HPDE6-E6E7 (cell line): ENCODE measurements at regions not wholly inside any gene's neighbourhood (a gene's known extent, or its start where the extent isn't known, plus 50 kb on each side); places are given as distances from the start of the nearest gene placed in this dataset.

Experiments
- DNase-seq: peaks from one replicate; pipeline ENCODE4 v3.0.0; 2011; ENCODE audit warnings: missing footprints; ENCODE audit errors: extremely low spot score

DNA sequence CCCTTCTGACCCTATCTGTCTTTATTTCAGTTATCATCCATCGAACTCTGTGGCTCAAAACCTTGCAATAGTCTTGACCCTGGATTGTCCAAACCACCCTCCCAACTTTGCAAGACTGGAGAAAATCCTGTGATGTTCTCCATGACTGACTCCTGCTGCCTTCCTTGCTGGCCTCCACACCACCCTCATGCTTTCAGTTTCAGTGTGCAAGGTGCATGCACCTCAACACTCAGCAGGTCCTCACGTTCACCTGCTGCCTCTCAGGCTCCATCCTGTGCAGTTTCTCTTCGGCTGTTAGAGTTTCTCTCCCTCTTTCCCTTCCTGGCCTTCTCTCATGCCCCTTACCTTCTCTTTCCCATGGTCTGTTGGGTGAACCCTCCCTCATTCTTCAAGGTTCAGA lies 59.4 kb upstream of the ASIC2 start:
- no peak for DNase-seq

DNA sequence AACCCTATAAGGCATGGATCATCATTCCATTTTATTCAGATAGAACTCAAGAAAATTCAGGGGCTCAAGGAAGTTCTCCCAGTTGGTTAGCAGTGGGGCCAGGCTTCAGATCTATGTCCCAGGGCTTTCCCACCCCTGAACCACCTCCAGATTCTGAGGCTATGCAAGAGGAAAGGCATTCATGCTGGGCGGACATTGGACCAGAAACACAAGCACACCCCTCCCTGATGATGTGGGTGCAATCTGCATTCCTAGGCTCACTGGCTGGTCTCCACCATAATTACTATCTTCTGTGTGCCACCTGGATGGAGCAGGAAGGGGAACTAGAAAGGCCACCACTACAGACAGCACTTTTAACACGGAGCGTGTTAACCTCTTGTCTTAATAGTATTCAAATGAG lies 63.2 kb upstream of the ASIC2 start:
- DNase-seq, result no peak

DNA sequence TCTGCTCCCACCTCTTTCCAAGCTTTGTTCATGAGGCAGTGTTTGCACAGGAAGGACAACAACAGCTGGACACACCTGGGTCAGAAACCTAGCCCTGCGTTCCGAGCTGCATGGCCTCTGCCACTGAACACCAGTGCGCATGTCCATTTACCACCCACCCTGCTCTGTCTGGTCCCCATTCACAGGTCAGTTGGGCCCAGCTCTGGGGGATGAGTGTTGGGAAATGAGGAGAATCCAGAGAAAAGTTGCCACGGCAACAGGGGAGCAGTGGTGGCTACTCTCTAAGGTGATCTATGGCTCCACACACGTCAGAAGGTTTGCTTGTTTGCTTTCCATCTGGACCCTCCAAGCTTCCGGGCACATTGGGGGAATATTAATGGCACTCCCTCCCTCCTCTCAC lies 70.4 kb upstream of the ASIC2 start:
- DNase-seq, result no peak

DNA sequence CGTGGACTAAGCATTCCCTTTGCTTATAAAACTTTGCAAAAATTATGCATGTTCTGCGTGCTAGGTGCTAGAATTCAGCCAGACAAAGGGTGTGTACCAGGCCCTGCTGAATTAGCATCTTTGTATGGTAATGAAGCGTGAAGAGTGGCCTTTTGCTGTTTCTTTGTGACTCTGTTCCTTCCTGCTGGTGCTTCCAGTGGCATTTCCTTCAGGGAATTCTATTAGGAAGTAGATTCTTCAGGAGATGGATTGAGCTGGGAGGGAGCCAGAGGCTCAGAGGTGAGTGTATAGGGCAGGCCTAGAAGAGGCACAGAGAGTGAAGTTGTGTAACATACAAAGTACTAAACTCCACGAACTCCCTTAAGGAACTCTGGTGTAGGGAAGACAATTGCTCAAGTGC lies 73.9 kb upstream of the ASIC2 start:
- DNase-seq, result no peak

DNA sequence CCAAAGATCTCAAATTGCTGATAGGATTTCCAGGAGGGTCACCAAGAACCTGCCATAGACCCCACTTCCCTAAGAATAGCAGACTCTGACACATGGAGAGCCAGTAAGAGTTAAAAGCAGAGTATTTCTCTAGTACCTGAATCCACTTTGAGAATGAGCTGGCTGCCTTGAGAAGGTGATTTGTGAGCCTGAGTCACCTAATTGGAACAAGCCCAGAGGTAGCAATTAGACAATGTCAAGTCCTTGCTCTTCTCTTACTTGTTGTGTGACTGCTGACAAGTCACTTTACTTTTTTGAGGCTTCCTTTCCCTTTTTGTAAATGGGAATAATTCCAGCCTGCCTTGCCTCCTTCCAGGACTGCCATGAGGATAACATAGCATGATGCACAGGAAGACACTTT lies 76.1 kb upstream of the ASIC2 start:
- no peak for DNase-seq

DNA sequence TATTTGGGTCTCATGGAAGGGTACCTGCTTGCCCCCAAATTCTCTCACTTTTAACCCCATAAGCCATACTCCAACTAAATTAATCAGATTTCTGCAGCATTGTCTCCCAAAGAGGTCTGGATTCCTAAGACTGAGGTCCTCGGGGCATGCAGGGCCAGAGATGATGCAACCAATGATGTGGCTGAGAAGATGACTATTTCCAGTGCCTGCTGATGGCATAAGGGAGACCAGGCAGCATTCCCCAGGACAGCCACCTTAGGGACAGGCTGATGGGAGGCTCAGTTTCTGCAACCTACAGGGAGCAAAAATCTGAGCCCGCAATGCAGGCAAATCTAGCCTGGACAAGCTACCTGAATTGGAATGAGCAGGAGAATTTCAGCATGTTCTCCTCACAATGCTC lies 76.8 kb upstream of the ASIC2 start:
- no peak for DNase-seq

DNA sequence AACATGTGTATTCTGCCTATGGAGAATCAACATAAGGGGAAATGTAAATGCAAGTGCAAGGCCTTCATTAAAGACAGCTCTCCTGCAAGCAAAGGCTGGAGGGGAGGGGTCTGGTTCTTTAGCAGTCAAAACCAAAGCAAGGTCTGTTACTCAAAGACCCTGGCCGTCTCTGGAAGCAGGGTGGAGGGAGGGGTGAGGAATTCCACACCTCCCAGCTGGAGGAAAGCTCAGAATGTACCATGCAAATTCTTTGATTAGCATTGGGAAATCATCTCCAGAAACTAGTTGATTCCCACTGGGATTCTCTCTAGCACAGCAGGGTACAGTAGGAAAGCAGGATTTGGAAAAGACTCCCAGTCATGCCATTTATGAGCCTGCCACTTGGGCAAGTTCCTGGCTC lies 77.3 kb upstream of the ASIC2 start:
- no peak for DNase-seq

DNA sequence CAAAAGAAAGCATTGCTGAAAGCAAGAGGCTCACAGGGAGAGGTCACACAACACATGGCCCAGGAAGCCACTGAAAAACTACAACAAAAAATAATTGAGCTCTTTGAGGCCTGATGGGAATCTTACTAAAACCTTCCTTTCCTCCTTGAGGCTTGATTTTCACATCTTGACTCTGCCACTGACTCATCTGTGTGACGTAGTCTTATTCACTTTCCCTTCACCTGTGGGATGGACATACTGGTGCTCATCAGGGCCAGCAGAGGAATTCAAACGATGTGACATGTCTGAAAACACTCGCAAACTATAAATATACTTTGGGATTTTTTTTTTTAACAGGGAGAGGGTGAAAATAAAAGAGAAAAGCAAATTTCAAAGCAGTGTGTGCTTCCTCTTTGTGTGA lies 78.3 kb upstream of the ASIC2 start:
- DNase-seq, result no peak

DNA sequence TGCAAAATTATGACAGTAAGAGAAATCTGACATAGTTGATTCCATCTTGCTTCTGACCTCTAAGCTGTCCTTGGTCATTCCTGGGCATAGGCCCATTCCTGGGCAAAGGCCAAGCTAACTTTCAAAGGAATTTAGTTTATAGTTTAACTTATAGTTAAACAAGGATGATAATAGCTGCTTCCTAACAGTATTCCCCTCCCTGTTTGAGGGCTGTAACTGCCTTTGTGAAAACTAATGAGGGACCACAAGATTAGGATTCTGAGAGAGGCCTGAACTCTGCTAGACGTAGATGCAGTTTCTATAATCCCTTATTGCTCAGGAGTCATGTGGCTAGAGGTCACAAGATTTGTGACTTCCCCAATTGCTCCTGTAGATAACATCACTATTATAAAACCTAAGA lies 80.2 kb upstream of the ASIC2 start:
- no peak for DNase-seq

DNA sequence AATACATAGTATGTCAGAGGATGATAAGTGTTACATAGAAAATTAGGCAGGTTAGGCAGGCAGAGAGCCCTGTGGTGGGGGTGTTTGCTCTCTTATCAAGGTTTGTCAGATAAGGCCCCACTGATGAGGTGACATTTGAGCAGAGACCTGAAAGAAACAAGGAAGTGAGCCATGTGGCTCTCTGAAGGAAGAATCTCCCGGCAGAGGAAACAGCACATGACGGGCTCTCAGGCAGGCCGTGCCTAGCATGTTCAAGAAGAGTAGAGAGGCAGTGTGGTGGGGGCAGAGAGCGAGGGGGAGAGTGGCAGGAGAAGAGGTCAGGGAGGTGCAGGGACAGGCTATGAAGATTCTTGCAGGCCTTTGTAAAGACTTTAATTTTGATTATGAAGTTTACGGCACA lies 82.0 kb upstream of the ASIC2 start:
- DNase-seq, result no peak

DNA sequence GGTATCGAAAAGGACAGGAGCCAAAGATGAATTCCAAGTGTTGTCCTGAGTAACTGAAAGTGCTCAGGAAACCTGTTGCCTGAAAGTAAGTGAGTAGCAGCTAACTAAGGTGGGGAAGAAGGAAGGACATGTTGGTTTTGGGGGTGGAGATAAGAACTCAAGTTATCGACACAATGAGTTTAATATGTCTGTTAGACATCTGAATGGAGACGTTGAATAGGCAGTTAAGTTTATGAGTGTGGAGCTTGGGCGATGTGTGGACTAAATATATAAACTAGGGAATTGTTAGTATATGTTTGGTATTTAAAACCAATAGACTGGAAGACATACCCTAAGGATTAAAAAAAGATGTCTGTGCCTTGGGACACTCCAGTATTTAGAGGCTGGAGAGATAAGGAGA lies 82.7 kb upstream of the ASIC2 start:
- DNase-seq, result no peak

DNA sequence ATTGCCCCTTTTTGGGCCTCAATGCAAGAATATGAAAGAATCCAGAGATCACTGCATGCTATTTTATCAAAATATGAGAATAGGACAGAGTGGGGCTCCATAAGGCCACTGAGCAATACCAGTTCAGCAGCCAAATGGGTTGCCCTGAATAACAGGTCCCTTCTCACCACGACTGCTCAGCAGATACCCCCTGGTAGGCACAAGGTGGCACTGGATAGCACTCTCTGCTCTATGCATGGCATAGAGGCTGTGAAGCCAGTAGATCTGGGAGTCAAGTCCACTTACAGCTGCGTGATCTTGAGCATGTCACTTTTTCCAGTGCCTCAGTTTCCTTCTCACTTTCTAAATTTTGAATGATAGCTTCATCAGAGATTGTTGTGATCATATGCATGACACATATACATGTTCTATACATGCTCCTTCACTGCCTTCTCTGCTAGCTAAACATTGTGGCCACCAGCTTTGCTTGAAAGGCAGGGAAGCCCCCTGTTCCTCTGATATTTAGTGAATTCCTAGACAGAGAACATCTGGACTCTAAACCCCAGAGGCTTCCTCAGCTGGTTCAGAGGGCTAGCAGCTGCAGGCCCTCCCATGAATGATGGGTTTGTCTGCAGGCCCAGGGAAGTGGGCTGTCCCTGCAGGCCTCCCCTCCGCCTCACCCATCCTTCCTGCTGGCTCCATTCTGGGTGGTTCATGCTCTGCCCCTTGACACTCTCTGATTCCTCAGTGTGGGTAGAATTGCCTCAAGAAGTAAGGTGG lies 84.9 kb upstream of the ASIC2 start:
- DNase-seq, result no peak

DNA sequence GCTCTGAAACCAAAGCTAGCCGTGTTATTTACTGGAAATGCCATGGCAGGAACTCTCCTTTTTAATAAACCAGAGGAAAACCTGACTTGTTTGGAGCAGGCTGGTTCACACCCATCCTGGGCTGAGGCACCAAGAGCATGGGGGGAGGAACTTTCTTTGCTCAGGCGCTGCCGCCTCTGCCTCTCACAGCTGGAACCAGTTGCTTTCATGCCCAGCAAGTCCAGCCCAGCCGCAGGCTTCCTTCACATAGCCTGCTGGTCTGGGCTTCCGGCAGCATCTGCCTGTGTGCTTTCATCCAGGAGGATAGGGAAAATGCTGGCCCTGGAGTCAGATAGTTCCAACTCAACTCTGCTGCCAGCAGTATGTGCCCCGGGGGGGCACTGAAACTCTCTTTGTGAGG lies 88.1 kb upstream of the ASIC2 start:
- no peak for DNase-seq

DNA sequence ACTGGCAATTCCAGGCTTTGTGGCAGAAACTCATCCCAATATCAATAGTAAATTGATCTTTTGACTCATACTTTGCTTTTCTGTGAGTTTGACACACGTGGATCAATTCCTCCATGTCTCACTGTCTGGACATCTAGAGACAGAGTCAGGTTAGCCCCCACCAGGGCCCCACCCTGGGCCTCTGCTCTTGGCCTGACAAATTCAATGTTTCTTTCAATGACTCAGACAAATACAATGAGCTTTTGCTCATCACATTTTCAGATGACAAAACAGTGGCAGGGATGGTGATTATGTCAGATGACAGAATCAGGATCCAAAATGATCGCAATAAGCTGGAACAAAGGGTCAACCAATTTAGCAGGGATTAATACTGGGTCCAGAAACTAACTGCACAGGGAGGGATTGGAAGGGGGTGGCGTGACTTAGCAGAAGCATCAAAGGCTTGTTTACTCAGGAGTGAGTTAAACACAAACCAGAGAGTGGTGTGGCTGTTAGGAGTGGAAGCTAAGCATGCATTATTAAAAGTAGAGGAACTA lies 90.5 kb upstream of the ASIC2 start:
- DNase-seq, result no peak

DNA sequence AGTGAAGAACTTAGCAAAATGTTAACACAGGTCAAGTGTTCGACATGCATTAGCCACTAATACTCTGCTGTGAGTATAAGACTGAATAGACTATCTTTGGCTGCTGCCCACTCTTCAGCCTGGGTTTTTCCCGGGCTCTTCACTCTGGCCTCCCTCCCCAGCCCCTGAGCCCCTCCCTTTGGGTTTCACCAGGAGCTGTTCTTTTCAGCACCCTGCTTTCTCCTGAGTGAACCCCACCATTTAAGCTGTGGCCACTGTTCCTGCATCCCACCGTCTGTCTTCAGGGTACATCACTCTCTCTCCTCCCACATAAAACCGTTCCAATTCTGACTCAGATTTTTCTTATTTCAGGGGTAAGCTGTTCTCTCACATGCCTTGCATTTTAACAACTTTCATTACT lies 92.0 kb upstream of the ASIC2 start:
- no peak for DNase-seq

DNA sequence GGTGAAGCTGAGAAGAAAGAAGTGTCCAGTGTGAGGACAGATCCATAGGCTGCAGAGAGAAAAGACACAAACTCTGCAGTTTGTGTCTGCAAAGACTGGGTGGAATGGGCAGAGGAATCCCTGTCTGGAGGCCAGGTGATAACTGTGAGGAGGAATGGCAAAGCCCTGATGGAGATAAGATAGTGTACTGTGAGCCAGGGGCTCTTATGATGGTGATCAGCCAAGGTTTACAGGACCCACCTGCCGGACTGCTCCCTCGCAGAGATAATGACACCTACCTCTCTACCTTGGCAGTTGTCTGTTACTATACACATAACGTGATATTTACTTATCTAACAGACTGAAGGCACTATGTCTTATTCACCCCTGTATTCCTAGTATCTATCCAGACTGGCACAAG lies 92.6 kb upstream of the ASIC2 start:
- no peak for DNase-seq

DNA sequence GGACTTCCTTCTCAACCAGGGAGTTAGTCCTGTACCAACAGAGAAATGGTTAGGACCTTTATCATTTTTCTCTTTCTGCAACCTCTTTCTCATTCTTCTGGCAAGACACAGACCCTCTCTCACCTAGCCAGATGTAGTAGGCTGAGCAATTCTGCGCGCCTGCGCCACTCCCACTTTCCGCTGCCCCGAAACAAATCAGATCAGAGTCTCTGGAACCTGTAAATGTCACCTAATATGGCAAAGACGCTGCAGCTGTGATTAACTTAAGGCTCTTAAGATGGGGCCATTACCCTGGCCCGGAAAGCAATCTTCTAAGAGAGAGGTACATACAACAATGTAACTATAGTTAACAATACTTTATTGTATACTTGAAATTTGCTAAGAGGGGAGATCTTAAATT lies 94.3 kb upstream of the ASIC2 start:
- DNase-seq, result no peak

DNA sequence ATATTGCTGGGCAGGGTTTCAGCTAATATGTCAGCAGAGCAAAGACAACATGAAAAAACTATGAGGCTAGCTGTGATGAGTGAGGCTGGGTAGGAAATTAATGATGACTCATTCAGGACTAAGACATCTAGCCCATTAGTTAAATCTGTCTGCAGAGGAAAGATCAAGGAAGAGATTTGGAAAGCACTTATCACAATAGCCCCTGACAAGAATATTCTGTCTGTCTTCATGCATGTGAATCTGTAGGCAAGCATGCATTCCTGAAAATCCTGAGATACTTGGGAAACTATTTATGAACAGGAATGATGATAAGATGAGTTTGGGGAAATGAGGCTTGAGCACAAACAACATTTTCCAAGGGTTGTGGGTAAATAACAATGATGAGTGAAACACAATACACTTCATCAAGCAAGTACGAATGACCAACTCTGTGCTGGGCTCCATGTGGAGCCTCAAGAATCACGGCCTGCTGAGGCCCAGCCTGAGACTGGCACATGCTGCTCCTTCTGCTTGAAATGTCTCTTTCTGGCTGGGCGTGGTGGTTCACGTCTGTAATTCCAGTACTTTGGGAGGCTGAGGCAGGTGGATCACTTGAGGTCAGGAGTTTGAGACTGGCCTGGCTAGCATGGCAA lies 96.5 kb upstream of the ASIC2 start:
- DNase-seq, result no peak

DNA sequence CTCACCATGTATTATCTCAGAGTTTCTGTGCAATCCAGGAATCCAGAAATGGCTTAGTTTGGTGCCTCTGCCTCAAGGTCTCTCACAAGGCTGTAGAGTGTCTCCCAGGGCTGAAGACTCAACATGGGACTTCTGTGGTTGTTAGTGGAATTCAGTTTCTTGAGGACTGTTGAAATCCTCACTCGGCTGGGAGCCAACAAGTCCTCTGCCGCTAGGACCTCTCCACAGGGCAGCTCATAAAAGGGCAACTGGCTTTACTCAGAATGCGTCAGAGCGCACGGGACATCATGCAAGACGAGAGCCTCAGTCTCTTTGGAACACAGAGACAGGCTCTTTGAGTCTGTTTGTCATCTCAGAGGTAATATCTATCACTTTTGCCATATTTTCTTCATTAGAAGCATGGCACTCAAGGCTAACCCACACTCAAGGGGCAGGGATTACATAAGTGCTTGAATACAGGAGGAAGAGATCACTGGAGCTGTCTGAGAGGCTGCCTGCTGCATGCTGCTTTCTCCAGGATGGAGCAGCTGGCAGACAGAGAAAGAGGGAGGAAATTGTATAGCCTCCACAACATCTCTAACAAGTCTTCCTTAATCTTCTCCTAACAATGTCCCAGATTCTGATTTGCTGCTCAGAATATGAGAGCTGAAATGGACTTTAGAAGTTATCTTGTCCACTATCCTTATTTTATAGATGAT lies 97.5 kb upstream of the ASIC2 start:
- no peak for DNase-seq

DNA sequence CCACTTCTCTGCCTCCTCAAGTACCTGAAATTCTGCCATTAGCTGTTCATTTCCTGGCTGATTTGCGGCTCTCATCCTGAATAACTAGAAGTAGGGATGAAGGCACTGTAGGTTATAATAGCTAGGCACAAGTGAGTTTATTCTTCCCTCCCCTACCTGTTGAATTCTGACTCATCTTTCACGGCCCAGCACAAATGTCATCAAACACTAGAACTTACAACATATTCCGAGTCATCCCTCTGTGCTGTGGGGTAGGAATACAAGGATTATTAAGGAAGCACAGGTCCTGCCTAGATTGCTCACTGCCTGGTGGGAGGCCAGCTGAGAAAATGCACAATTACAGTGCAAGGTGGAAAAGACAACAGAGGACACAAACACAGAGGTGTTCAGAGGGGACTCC lies 103.7 kb upstream of the ASIC2 start:
- no peak for DNase-seq

DNA sequence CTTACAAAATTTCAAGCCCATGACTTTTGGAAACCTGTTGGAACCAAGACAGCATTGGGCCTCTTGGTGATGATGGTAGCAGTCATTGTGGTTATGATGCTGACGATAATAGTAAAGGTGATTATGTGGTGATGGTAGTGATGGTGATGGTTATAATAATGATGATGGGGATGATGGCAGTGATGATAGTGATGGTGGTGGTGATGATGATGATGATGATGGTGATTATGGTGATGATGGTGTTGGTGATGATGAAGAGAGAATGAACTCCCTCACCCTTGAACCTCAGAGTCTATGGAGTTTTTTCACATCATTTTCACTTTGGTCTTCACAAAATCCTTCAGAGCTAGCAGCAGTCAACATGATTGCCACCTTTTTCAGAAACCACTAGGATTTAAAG lies 105.3 kb upstream of the ASIC2 start:
- no peak for DNase-seq

DNA sequence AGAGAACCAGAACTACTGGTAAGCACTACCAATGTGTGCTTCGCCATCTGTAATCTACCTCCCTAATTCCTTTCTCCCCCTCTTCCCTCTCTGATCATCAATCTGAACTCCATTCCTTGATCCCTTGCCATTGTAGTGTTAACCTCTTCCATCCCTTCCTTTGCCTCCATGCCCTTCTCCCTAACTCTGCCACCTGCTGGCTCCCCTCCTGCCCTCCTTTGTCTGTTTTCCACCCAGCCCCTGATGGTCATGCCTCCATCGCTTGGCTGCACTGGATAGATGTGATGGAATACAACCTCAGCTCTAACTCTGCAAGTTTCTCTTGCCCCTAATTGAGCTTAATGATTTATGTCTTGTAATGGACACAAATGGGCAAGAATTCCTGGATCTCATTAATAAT lies 108.2 kb upstream of the ASIC2 start:
- no peak for DNase-seq

DNA sequence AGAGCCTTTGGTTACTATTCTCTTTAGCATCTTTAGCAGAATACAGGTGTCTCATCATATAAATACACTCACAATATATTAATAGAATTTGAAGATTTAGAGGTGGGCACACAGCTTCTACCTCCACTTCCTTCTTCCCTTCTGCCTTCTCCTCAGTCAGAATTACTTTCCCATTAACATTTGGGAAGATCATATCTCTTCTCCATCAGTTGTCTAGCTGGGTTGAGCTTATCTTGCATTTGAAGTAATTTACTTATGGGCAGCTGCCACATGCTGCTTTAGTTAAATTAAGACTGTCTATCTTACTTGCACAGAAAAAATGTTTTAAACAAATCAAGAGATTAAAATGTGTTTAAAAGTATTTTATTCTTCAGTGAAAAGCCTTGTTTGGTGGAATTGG lies 110.1 kb upstream of the ASIC2 start:
- no peak for DNase-seq
